GM23338 (cell line): ENCODE measurements at regions not wholly inside any gene's neighbourhood (a gene's known extent, or its start where the extent isn't known, plus 50 kb on each side); places are given as distances from the start of the nearest gene placed in this dataset.

Experiments
- EZH2 ChIP-seq: fragments of 200-600 bp; sonication (generic); IDR thresholded peaks from one replicate; pipeline ENCODE4 v1.8.0; 2017; ENCODE audit warnings: antibody characterized with exemption, mild to moderate bottlenecking, low read depth; ENCODE audit not compliant: unreplicated experiment
- EZH2phosphoT487 ChIP-seq: fragments of 200-600 bp; sonication (generic); IDR thresholded peaks from one replicate; pipeline ENCODE4 v1.8.1; 2018; ENCODE audit warnings: antibody characterized with exemption; ENCODE audit not compliant: unreplicated experiment
- JUNB ChIP-seq: IDR thresholded peaks from one replicate; pipeline ENCODE4 v1.6.1; 2016; ENCODE audit warnings: antibody characterized with exemption; ENCODE audit not compliant: unreplicated experiment
- POLR2AphosphoS5 ChIP-seq: IDR thresholded peaks from 2 replicates; pipeline ENCODE4 v1.6.1; 2016; ENCODE audit warnings: antibody characterized with exemption, low read depth
- REST ChIP-seq: IDR thresholded peaks from one replicate; pipeline ENCODE4 v1.6.1; 2018; ENCODE audit warnings: antibody characterized with exemption; ENCODE audit not compliant: unreplicated experiment
- STAT1 ChIP-seq: IDR thresholded peaks from one replicate; pipeline ENCODE4 v1.6.1; 2016; ENCODE audit warnings: antibody characterized with exemption; ENCODE audit not compliant: unreplicated experiment
- ZNF331 ChIP-seq: fragments of 250-450 bp; sonication (Bioruptor Pico); IDR thresholded peaks from 2 replicates; pipeline ENCODE4 v1.5.0; 2020; ENCODE audit warnings: low read depth, mild to moderate bottlenecking, moderate library complexity
- TF ChIP-seq, protein P1 (sequence below), 2 experiments: fragments of 200-600 bp in 1 of 2; sonication (generic) in 1 of 2; conservative IDR thresholded peaks; 2 replicates each; pipeline versions ENCODE4 v1.5.1 to v1.6.1; 2016 to 2017; ENCODE audit warnings: antibody characterized with exemption in 2 of 2, low read depth in 2 of 2, mild to moderate bottlenecking in 2 of 2, moderate library complexity in 1 of 2
- TF ChIP-seq, protein P2 (sequence below): IDR thresholded peaks from 2 replicates; pipeline ENCODE4 v1.6.1; 2016; ENCODE audit warnings: antibody characterized with exemption

- TF ChIP-seq, protein P1, sequence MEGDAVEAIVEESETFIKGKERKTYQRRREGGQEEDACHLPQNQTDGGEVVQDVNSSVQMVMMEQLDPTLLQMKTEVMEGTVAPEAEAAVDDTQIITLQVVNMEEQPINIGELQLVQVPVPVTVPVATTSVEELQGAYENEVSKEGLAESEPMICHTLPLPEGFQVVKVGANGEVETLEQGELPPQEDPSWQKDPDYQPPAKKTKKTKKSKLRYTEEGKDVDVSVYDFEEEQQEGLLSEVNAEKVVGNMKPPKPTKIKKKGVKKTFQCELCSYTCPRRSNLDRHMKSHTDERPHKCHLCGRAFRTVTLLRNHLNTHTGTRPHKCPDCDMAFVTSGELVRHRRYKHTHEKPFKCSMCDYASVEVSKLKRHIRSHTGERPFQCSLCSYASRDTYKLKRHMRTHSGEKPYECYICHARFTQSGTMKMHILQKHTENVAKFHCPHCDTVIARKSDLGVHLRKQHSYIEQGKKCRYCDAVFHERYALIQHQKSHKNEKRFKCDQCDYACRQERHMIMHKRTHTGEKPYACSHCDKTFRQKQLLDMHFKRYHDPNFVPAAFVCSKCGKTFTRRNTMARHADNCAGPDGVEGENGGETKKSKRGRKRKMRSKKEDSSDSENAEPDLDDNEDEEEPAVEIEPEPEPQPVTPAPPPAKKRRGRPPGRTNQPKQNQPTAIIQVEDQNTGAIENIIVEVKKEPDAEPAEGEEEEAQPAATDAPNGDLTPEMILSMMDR (conservative IDR thresholded peaks at IDR 0.05; ENCODE audit: low read depth in 2 of 2), result no peak
- TF ChIP-seq EZH2 (no peak), POLR2AphosphoS5 (no peak), EZH2phosphoT487 (no peak), ZNF331 (CRISPR knock-in tag) (no peak), REST (no peak), STAT1 (no peak), JUNB (no peak)
- TF ChIP-seq, protein P2, sequence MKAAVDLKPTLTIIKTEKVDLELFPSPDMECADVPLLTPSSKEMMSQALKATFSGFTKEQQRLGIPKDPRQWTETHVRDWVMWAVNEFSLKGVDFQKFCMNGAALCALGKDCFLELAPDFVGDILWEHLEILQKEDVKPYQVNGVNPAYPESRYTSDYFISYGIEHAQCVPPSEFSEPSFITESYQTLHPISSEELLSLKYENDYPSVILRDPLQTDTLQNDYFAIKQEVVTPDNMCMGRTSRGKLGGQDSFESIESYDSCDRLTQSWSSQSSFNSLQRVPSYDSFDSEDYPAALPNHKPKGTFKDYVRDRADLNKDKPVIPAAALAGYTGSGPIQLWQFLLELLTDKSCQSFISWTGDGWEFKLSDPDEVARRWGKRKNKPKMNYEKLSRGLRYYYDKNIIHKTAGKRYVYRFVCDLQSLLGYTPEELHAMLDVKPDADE, result no peak
Observed at GRCh38 chr1:218671573-218671972, 326.4 kb downstream of the TGFB2 start.
